ENCODE measurements at regions not wholly inside any gene's neighbourhood (a gene's known extent, or its start where the extent isn't known, plus 50 kb on each side); places are given as distances from the start of the nearest gene placed in this dataset.

DNA sequence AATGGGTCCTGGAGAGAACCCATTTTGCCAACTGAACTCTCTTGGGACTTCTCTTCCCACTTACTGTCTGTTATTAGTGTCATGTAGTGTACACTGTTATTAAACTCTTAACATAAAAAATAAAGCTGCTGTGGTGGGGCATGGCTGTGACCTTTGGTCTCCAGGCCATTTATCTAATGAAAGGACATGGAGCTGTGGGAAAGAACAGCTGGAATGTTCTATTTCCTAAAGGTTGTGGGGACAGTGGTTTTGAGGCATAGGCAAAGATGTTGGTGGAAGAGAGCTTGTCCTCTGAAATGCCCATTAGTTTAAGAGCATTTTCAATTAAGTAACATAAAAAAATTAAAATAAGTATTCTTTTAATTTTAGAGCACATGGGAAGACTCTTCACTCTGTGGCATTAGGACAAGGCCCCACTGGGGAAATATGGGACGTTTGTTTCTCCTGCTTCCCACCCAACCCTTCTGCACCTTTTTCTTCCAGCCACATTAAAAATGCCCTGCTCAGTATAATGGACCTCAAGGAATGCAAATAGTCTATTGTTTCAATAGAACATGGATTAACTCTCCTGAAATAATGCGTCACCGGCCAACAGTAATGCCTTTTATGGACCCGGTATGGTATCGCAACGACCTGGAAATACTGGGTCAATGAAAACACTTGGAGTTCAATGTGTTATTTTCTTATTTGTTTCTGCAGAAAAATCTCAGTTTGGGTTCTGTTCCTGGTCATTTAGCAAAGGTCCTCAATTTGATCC lies 149.6 kb downstream of the BUB3 start:
- TF ChIP-seq Cebpa-rat (IDR thresholded peaks at IDR 0.05) = no peak
- peaks cover 13% of the 10 kb centered on the region for H3K4me1 ChIP-seq
- H4K20me1 ChIP-seq = no peaks in the 10 kb centered on the region
- H3K4me3 ChIP-seq = no peak overlapping the region
- peaks cover 9% of the 10 kb centered on the region; the same call in 1 of the 2 replicates for H3K9me3 ChIP-seq
- no peaks in the 10 kb centered on the region for H3K27me3 ChIP-seq
- no peak overlapping the region for H3K27ac ChIP-seq
- no peak overlapping the region for H3K4me2 ChIP-seq
- H3K36me3 ChIP-seq = no peaks in the 10 kb centered on the region
- H3K9ac ChIP-seq = no peak overlapping the region

DNA sequence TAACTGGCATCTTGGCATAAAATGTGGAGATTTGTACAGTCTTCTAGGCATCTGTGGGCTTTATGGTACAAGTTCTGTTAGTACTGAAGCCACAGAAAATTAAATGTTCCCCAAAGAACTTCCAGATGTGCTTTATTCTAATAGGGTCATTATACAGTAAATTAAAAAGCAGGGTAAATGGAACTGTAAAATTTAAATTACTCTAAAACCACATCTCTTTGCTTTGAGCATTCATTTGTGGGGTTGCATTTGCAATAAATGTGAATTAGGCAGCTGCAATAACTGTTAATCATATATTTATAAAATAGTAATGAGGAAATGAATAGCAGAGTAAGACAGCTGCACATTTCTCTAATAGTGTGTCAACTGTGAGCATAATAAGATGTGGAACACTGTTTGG lies 151.5 kb downstream of the BUB3 start:
- no peaks in the 10 kb centered on the region for H4K20me1 ChIP-seq
- no peak overlapping the region for H3K9ac ChIP-seq
- H3K27ac ChIP-seq = no peak overlapping the region
- no peak overlapping the region for H3K4me3 ChIP-seq
- H3K9me3 ChIP-seq = peaks cover 9% of the 10 kb centered on the region; the same call in 1 of the 2 replicates
- no peak for TF ChIP-seq Cebpa-rat (IDR thresholded peaks at IDR 0.05)
- H3K27me3 ChIP-seq = no peaks in the 10 kb centered on the region
- H3K36me3 ChIP-seq = no peaks in the 10 kb centered on the region
- H3K4me2 ChIP-seq = no peak overlapping the region
- peaks cover 11% of the 10 kb centered on the region for H3K4me1 ChIP-seq

DNA sequence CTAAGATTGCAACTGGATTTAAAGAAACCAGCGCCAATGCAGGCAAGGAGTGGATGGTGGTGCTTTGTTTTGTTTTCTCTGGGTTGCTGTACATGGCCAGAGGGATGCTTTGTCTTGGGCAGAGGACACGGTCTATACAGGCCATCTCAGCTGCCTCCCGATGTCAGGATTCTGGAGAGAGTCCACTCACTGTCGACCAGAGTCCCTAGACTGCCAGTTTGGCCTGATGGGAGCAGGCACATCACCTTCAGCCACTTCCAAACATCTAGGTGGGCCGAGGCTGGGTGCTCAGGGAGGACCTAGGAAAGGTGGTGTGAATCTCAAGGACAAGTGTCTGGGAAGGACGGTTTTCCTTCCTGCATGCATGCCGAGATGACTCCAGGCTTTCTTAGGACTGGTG lies 152.1 kb downstream of the BUB3 start:
- H4K20me1 ChIP-seq = no peaks in the 10 kb centered on the region
- peaks cover 9% of the 10 kb centered on the region; the same call in 1 of the 2 replicates for H3K9me3 ChIP-seq
- peaks cover 5% of the 10 kb centered on the region for H3K4me1 ChIP-seq
- no peak overlapping the region for H3K27ac ChIP-seq
- no peak for TF ChIP-seq Cebpa-rat (IDR thresholded peaks at IDR 0.05)
- no peaks in the 10 kb centered on the region for H3K27me3 ChIP-seq
- no peak overlapping the region for H3K4me3 ChIP-seq
- H3K36me3 ChIP-seq = no peaks in the 10 kb centered on the region
- no peak overlapping the region for H3K4me2 ChIP-seq
- H3K9ac ChIP-seq = no peak overlapping the region

DNA sequence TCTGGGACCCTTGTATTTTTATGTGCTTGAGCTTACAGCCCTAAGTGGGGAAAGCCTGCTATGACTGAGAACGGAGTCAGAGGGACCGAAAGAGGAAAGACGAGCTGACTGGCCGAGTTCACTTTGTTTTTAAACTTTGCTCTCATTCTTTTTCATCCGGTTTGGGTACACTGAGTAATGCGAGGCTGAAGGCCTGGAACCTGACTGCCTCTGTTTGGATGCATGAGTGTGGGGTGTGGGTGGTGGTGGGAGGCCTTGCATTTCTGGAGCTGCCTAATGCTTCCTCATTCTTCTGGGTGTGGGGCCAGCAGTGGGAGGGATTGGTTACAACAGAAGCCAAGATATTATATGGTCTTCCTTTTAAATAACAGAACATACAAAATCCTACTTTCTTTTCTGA lies 155.5 kb downstream of the BUB3 start:
- Histone ChIP-seq H3K4me1 (no peaks in the 10 kb centered on the region), H3K36me3 (no peaks in the 10 kb centered on the region), H3K4me2 (no peak overlapping the region), H3K9ac (no peak overlapping the region), H3K27ac (no peak overlapping the region), H3K4me3 (no peak overlapping the region), H3K9me3 (no peaks in the 10 kb centered on the region; the same call in 1 of the 2 replicates), H3K27me3 (no peaks in the 10 kb centered on the region), H4K20me1 (no peaks in the 10 kb centered on the region)
- no peak for TF ChIP-seq Cebpa-rat (IDR thresholded peaks at IDR 0.05)

DNA sequence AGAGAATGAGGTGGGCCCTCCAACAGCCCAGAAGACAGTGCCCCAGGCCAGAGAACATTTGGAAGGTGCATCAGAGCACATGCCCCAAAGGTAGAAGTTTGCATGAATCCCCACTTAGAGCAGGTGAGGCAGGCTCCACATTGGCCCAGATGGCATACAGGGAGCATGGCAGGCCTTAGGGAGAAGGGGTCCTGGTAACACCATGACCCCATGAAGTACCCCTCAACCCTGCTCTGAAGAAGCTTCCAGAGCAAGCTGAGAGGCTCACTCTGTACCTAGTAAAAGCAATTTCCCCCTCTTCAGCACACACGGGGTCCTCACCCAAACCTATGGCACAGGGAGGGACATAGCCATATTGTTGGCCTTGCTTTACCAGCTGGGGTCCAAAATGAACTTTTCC lies 162.6 kb downstream of the BUB3 start:
- no peaks in the 10 kb centered on the region for H4K20me1 ChIP-seq
- H3K27ac ChIP-seq = no peak overlapping the region
- peaks cover 11% of the 10 kb centered on the region; the same call in 1 of the 2 replicates for H3K36me3 ChIP-seq
- no peak overlapping the region for H3K9ac ChIP-seq
- H3K27me3 ChIP-seq = no peaks in the 10 kb centered on the region
- no peak for TF ChIP-seq Cebpa-rat (IDR thresholded peaks at IDR 0.05)
- H3K4me3 ChIP-seq = no peak overlapping the region
- no peaks in the 10 kb centered on the region for H3K9me3 ChIP-seq
- no peak overlapping the region for H3K4me2 ChIP-seq
- no peaks in the 10 kb centered on the region for H3K4me1 ChIP-seq

DNA sequence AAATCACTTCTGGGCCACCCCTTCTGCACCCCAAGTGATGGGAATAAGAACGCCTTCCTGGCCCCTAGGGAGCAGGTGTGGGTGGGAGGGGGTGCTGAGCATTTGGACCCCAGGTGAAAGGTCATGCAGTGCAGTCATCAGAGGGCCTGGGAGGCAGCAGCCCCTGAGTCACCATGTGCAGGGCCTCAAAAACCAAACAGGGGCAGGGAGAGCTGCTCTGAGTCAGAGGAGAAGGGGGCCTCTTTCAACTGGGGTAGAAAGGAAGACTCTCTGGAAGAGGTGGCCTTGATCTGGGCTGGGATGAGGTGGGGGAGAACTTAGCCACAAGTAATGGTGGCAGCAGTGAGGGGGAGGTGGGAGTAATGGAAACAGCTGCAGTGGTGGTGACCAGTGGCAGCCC lies 164.3 kb downstream of the BUB3 start:
- no peak overlapping the region for H3K9ac ChIP-seq
- H3K27ac ChIP-seq = no peak overlapping the region
- H3K4me1 ChIP-seq = no peaks in the 10 kb centered on the region
- no peaks in the 10 kb centered on the region for H3K27me3 ChIP-seq
- no peak overlapping the region for H3K4me2 ChIP-seq
- no peak for TF ChIP-seq Cebpa-rat (IDR thresholded peaks at IDR 0.05)
- no peak overlapping the region for H3K4me3 ChIP-seq
- peaks cover 11% of the 10 kb centered on the region; the same call in 1 of the 2 replicates for H3K36me3 ChIP-seq
- no peaks in the 10 kb centered on the region for H4K20me1 ChIP-seq
- no peaks in the 10 kb centered on the region for H3K9me3 ChIP-seq

DNA sequence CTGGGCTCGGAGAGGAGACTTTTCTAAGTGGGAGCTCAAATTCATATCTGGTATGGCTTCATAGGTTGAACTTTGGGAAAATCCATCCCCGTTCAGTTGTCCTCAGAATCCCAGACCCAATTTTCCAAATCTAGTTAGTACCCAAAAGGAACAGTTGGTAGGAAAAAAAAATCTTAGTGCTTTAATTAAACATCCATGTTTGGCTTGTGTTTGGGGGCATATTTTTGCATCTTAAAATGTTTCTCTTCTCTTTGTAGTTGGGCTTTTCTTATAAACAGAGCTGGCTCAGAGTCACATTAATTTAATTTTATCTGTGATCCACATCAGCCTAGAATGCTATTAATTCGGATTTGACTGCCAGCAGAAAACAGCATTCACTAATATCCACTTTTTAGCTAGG lies 165.9 kb downstream of the BUB3 start:
- no peaks in the 10 kb centered on the region for H3K4me1 ChIP-seq
- H3K4me3 ChIP-seq = no peak overlapping the region
- no peak overlapping the region for H3K27ac ChIP-seq
- TF ChIP-seq Cebpa-rat (IDR thresholded peaks at IDR 0.05) = no peak
- H3K27me3 ChIP-seq = no peaks in the 10 kb centered on the region
- H4K20me1 ChIP-seq = no peaks in the 10 kb centered on the region
- peaks cover 7% of the 10 kb centered on the region for H3K9me3 ChIP-seq
- peaks cover 17% of the 10 kb centered on the region; the same call in 1 of the 2 replicates for H3K36me3 ChIP-seq
- H3K4me2 ChIP-seq = no peak overlapping the region
- no peak overlapping the region for H3K9ac ChIP-seq

DNA sequence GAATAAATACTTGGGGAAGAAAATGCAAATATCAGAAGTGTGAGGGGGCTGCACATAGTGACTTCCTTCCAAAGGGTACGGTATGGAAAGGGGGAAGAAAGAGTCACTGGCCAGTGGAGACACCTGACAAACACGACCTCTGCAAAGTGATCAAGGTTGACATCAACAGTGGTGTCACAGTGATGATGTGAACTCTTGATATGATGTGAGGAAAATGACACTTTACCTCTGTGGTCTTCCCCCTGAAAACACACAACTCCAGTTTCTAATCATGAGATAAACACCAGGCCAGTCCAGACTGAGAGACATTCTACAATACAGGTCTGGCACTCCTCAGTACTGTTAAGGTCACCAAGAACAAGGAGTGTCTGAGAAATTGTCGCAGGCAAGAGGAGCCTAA lies 169.7 kb downstream of the BUB3 start:
- H3K9ac ChIP-seq = no peak overlapping the region
- H3K36me3 ChIP-seq = peaks cover 22% of the 10 kb centered on the region
- H4K20me1 ChIP-seq = no peaks in the 10 kb centered on the region
- no peak overlapping the region for H3K4me3 ChIP-seq
- H3K9me3 ChIP-seq = peaks cover 35% of the 10 kb centered on the region
- no peaks in the 10 kb centered on the region for H3K27me3 ChIP-seq
- H3K4me2 ChIP-seq = no peak overlapping the region
- H3K4me1 ChIP-seq = peaks cover 8% of the 10 kb centered on the region; the same call in 1 of the 2 replicates
- no peak overlapping the region for H3K27ac ChIP-seq
- no peak for TF ChIP-seq Cebpa-rat (IDR thresholded peaks at IDR 0.05)

DNA sequence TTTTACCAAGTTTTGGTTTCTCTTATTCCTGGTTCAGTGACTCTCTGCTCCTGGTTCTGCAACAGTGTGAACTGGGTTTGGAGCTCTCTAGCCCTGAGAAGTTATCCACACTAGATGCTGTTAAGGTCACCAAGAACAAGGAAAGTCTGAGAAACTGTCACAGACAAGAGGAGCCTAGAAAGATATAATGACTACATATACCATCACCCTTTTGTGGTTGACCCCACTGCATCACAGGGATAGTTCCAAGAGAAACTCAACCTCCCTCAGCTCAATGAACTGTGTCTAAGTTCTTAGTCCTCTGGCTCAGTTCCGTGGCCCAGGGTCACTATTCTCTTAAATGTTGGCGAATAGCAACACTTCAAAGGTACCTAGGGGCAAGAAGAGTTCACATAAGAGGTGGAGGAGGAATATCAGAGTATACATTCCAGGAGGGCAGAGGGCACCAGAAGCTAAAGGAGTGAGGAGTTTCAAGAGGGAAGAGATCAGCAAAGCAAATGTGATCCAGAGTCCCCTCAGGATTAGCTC lies 171.5 kb downstream of the BUB3 start:
- Histone ChIP-seq H3K9ac (no peak overlapping the region), H3K9me3 (peaks cover 39% of the 10 kb centered on the region), H3K4me3 (no peak overlapping the region), H3K4me1 (peaks cover 8% of the 10 kb centered on the region; the same call in 1 of the 2 replicates), H3K36me3 (peaks cover 22% of the 10 kb centered on the region), H3K4me2 (no peak overlapping the region), H3K27me3 (no peaks in the 10 kb centered on the region), H3K27ac (no peak overlapping the region), H4K20me1 (no peaks in the 10 kb centered on the region)
- no peak for TF ChIP-seq Cebpa-rat (IDR thresholded peaks at IDR 0.05)

DNA sequence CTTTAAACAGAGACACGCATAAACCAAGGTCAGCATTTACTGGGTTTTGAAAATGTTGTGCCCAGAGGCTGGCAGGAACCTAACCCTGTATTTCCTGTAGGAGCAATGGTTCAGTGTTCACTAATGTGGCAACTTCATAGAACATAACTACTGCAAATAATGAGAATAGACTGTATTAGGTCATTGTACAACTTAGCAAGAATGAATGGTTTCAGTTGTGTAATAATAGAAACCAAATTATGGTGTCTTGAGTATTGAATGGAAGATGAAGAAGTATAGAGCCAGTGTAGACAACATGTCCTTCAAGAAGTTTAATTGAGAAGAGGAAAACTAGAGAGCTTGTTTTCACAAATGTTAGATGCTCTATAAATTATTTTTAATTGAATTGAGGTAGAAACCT lies 172.5 kb downstream of the BUB3 start:
- no peak overlapping the region for H3K4me2 ChIP-seq

More for the DNA sequence above, 172.5 kb downstream of the BUB3 start:
- no peak for TF ChIP-seq Cebpa-rat (IDR thresholded peaks at IDR 0.05)
- no peak overlapping the region for H3K9ac ChIP-seq
- peaks cover 8% of the 10 kb centered on the region; the same call in 1 of the 2 replicates for H3K4me1 ChIP-seq
- peaks cover 22% of the 10 kb centered on the region for H3K36me3 ChIP-seq
- H3K4me3 ChIP-seq = no peak overlapping the region
- no peak overlapping the region for H3K27ac ChIP-seq
- no peaks in the 10 kb centered on the region for H4K20me1 ChIP-seq
- peaks cover 44% of the 10 kb centered on the region for H3K9me3 ChIP-seq
- H3K27me3 ChIP-seq = no peaks in the 10 kb centered on the region

Data from BLaER1 (cell line).